SW480 (cell line): ENCODE measurements at regions not wholly inside any gene's neighbourhood (a gene's known extent, or its start where the extent isn't known, plus 50 kb on each side); places are given as distances from the start of the nearest gene placed in this dataset.
"Not testable (repeated sequence)": the region's sequence is repeated elsewhere in the genome, so short reads cannot be mapped to it uniquely, and the experiment has no call there.

Source experiments
- DNase-seq: peaks from one replicate; pipeline ENCODE4 v3.0.0-alpha.2; 2016; ENCODE audit warnings: low spot score

GRCh38 chr2:225806105-225806504 is 406.6 kb downstream of the NYAP2 start:
- DNase-seq, result no peak

GRCh38 chr2:225802076-225802475 is 402.6 kb downstream of the NYAP2 start:
- DNase-seq, result not testable (repeated sequence)

GRCh38 chr2:225797394-225797793 is 397.9 kb downstream of the NYAP2 start:
- no peak for DNase-seq

GRCh38 chr2:225794652-225795400 is 395.3 kb downstream of the NYAP2 start:
- DNase-seq, result no peak

GRCh38 chr2:225793736-225794550 is 394.4 kb downstream of the NYAP2 start:
- DNase-seq, result no peak

GRCh38 chr2:225788571-225789094 is 389.1 kb downstream of the NYAP2 start:
- no peak for DNase-seq

GRCh38 chr2:225787497-225787896 is 388.0 kb downstream of the NYAP2 start:
- DNase-seq, result no peak

GRCh38 chr2:225781991-225782390 is 382.5 kb downstream of the NYAP2 start:
- no peak for DNase-seq

- no peak for DNase-seq
Measured at GRCh38 chr2:225781145-225781544, 381.6 kb downstream of the NYAP2 start.

GRCh38 chr2:225779829-225780228 is 380.3 kb downstream of the NYAP2 start:
- no peak for DNase-seq

GRCh38 chr2:225773148-225773547 is 373.6 kb downstream of the NYAP2 start:
- no peak for DNase-seq

GRCh38 chr2:225771701-225772100 is 372.2 kb downstream of the NYAP2 start:
- no peak for DNase-seq

GRCh38 chr2:225768741-225769140 is 369.2 kb downstream of the NYAP2 start:
- no peak for DNase-seq

GRCh38 chr2:225766431-225766830 is 366.9 kb downstream of the NYAP2 start:
- no peak for DNase-seq

- no peak for DNase-seq
Measured at GRCh38 chr2:225765820-225766219, 366.3 kb downstream of the NYAP2 start.

GRCh38 chr2:225764346-225764745 is 364.8 kb downstream of the NYAP2 start:
- no peak for DNase-seq

- no peak for DNase-seq
Measured at GRCh38 chr2:225763711-225764110, 364.2 kb downstream of the NYAP2 start.

- no peak for DNase-seq
Measured at GRCh38 chr2:225761396-225761795, 361.9 kb downstream of the NYAP2 start.

GRCh38 chr2:225757248-225757647 is 357.7 kb downstream of the NYAP2 start:
- DNase-seq, result no peak

- DNase-seq, result no peak
Measured at GRCh38 chr2:225756198-225756597, 356.7 kb downstream of the NYAP2 start.

GRCh38 chr2:225748609-225749008 is 349.1 kb downstream of the NYAP2 start:
- no peak for DNase-seq

GRCh38 chr2:225743996-225744395 is 344.5 kb downstream of the NYAP2 start:
- not testable (repeated sequence) for DNase-seq

- no peak for DNase-seq
Measured at GRCh38 chr2:225742487-225742886, 343.0 kb downstream of the NYAP2 start.
